Progenitor cell of endocrine pancreas (in vitro differentiated cells): ENCODE measurements at regions not wholly inside any gene's neighbourhood (a gene's known extent, or its start where the extent isn't known, plus 50 kb on each side); places are given as distances from the start of the nearest gene placed in this dataset.

ENCODE experiments used
- DNase-seq: peaks from one replicate; pipeline ENCODE4 v3.0.0; 2021; ENCODE audit warnings: low spot score; ENCODE audit not compliant: unreplicated experiment
- H3K27ac Mint-ChIP-seq: 2 replicates; pipeline ENCODE4 v1.8.0; 2021; ENCODE audit warnings: mild to moderate bottlenecking, moderate library complexity, mixed read lengths
- H3K27me3 Mint-ChIP-seq: 2 replicates; pipeline ENCODE4 v1.8.0; 2021; ENCODE audit warnings: mixed read lengths
- H3K36me3 Mint-ChIP-seq: 2 replicates; pipeline ENCODE4 v1.8.0; 2022; ENCODE audit warnings: mixed read lengths; ENCODE audit not compliant: insufficient read depth
- H3K4me1 Mint-ChIP-seq: 2 replicates; pipeline ENCODE4 v1.8.0; 2021; ENCODE audit warnings: low read depth, mixed read lengths
- H3K4me3 Mint-ChIP-seq: 2 replicates; pipeline ENCODE4 v1.8.0; 2021; ENCODE audit warnings: low read depth, mild to moderate bottlenecking, moderate library complexity, mixed read lengths
- H3K9me3 Mint-ChIP-seq: 2 replicates; pipeline ENCODE4 v1.8.0; 2021; ENCODE audit warnings: low read depth, mixed read lengths
- CTCF ChIP-seq: fragments of 200-600 bp; sonication (generic); IDR thresholded peaks from one replicate; pipeline ENCODE4 v1.5.0; 2021; ENCODE audit warnings: antibody characterized with exemption, mild to moderate bottlenecking; ENCODE audit not compliant: unreplicated experiment

- Mint-ChIP-seq H3K9me3 (peaks cover 15% of the 10 kb centered on the region), H3K27me3 (no peaks in the 10 kb centered on the region), H3K4me3 (no peak overlapping the region), H3K4me1 (no peaks in the 10 kb centered on the region), H3K36me3 (no peaks in the 10 kb centered on the region), H3K27ac (no peak overlapping the region)
- no peak for TF ChIP-seq CTCF
- no peak for DNase-seq
Observed at GRCh38 chr7:46819819-46820218, 762.1 kb downstream of the TNS3 start.

- no peaks in the 10 kb centered on the region for H3K4me1 Mint-ChIP-seq
- H3K27ac Mint-ChIP-seq = no peak overlapping the region
- no peak overlapping the region for H3K4me3 Mint-ChIP-seq
- DNase-seq = no peak
- no peaks in the 10 kb centered on the region for H3K27me3 Mint-ChIP-seq
- H3K36me3 Mint-ChIP-seq = no peaks in the 10 kb centered on the region
- no peak for TF ChIP-seq CTCF
- H3K9me3 Mint-ChIP-seq = peaks cover 6% of the 10 kb centered on the region
Observed at GRCh38 chr7:46814516-46815250, 767.2 kb downstream of the TNS3 start.

DNA sequence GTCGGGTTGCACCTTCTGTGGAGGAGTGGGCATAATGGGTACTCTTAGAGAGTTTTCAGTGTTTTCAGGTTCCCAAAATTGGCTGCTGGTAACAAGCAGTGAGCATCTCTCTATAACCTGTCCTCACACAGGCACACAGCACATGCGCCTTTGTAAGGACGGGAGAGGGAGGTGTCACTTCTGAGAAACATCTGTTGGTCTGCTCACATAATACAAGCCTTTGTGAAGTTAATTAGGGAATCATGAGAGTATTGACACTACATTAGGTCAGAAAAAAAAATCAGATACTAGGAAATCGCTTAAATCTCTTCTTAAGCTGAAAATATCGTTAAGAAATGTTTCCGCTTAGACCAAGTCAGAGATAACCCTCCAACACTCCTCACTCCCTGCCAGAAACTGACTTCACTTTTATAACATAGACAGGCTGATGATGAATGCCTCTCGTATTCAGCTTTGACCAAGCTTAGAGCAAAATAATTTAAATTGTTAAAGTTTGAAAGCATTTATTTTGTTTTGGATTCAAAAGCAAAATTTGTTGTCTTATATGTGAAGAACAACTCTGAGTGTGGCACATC is 769.7 kb downstream of the TNS3 start:
- no peak overlapping the region for H3K27ac Mint-ChIP-seq
- H3K4me3 Mint-ChIP-seq = no peak overlapping the region
- no peaks in the 10 kb centered on the region for H3K27me3 Mint-ChIP-seq
- no peak for TF ChIP-seq CTCF
- no peaks in the 10 kb centered on the region for H3K9me3 Mint-ChIP-seq
- DNase-seq = no peak
- H3K4me1 Mint-ChIP-seq = no peaks in the 10 kb centered on the region
- H3K36me3 Mint-ChIP-seq = no peaks in the 10 kb centered on the region

DNA sequence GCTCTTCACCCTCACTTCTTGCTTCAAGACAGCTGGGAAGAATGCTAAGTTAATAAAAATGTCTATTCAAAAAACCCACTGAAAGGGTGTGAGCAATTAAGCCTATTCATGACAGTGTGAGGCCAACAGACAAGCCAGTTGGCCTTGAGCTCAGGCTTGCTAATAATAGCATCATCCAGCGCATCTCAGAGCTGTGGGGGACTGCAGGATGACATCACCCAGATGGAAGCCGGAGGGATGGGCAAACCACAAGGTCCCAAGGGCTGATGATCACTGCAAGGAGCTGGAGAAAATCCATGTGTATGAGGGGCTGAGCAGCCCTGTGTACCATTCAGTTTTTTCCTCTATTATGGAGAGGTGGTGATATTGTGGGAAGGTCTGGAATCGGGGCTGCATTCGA is 770.4 kb downstream of the TNS3 start:
- no peak overlapping the region for H3K27ac Mint-ChIP-seq
- DNase-seq = no peak
- no peaks in the 10 kb centered on the region for H3K4me1 Mint-ChIP-seq
- TF ChIP-seq CTCF = no peak
- no peak overlapping the region for H3K4me3 Mint-ChIP-seq
- H3K36me3 Mint-ChIP-seq = no peaks in the 10 kb centered on the region
- H3K9me3 Mint-ChIP-seq = no peaks in the 10 kb centered on the region
- H3K27me3 Mint-ChIP-seq = no peaks in the 10 kb centered on the region

DNA sequence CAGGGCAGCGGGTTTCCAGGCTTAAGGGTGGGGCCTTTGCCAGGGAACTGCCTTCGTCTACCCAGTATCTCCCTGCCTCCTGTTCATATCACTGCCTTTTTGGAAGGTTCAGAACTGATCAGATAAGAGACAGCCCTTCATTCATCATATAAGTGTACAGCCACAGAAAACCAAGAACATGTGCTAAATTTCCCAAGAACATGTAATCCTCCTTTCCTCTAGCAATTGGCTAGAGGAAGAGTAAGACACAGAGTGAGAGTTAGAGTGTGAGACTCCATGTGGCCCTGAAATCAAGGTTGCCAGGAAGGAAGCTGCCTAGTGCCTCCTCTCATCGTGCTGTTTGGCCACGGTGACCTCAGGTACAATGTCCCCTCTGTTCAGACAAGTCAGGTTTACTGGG is 770.9 kb downstream of the TNS3 start:
- no peak for TF ChIP-seq CTCF
- no peaks in the 10 kb centered on the region for H3K4me1 Mint-ChIP-seq
- H3K27me3 Mint-ChIP-seq = no peaks in the 10 kb centered on the region
- DNase-seq = no peak
- H3K4me3 Mint-ChIP-seq = no peak overlapping the region
- H3K36me3 Mint-ChIP-seq = no peaks in the 10 kb centered on the region
- H3K27ac Mint-ChIP-seq = no peak overlapping the region
- H3K9me3 Mint-ChIP-seq = no peaks in the 10 kb centered on the region
